Skeletal muscle cell (primary cell): ENCODE measurements at regions not wholly inside any gene's neighbourhood (a gene's known extent, or its start where the extent isn't known, plus 50 kb on each side); places are given as distances from the start of the nearest gene placed in this dataset.
A peak's percentile ranks its signal among the peaks of the same experiment; 100 is the strongest.

Source experiments
- DNase-seq: peaks from one replicate; pipeline ENCODE4 v3.0.0-alpha.2; 2010; ENCODE audit warnings: low read depth
- H3K4me3 ChIP-seq: 2 replicates; pipeline ENCODE4 v1.5.1; 2011; ENCODE audit warnings: low read depth, mild to moderate bottlenecking, control low read depth, low read length, moderate library complexity

- no peak for DNase-seq
Measured at GRCh38 chr3:89971329-89971728, 863.9 kb downstream of the EPHA3 start.

GRCh38 chr3:89973156-89973555, 865.7 kb downstream of the EPHA3 start:
- DNase-seq, result no peak
- no peak overlapping the region for H3K4me3 ChIP-seq

More at GRCh38 chr3:89971329-89971728, 863.9 kb downstream of the EPHA3 start:
- no peak overlapping the region for H3K4me3 ChIP-seq

- no peak for DNase-seq
- H3K4me3 ChIP-seq, result no peak overlapping the region
Measured at GRCh38 chr3:89974903-89975519, 867.6 kb downstream of the EPHA3 start.

GRCh38 chr3:89983449-89983848, 876.0 kb downstream of the EPHA3 start:
- DNase-seq, result no peak
- H3K4me3 ChIP-seq, result no peak overlapping the region

- H3K4me3 ChIP-seq, result no peak overlapping the region
- DNase-seq, result no peak
Measured at GRCh38 chr3:90005281-90005847, 897.9 kb downstream of the EPHA3 start.

GRCh38 chr3:90007778-90008499, 900.5 kb downstream of the EPHA3 start:
- no peak overlapping the region for H3K4me3 ChIP-seq

GRCh38 chr3:90010341-90010740, 902.9 kb downstream of the EPHA3 start:
- DNase-seq, result peak; percentile 91
- H3K4me3 ChIP-seq, result no peak overlapping the region

More at GRCh38 chr3:90007778-90008499, 900.5 kb downstream of the EPHA3 start:
- DNase-seq, result peak; percentile 85

GRCh38 chr3:90011131-90011530, 903.7 kb downstream of the EPHA3 start:
- DNase-seq, result no peak

GRCh38 chr3:90011596-90011995, 904.2 kb downstream of the EPHA3 start:
- H3K4me3 ChIP-seq, result no peak overlapping the region
- no peak for DNase-seq

More at GRCh38 chr3:90011131-90011530, 903.7 kb downstream of the EPHA3 start:
- no peak overlapping the region for H3K4me3 ChIP-seq

- no peak overlapping the region for H3K4me3 ChIP-seq
- DNase-seq, result no peak
Measured at GRCh38 chr3:90011996-90012395, 904.6 kb downstream of the EPHA3 start.

- DNase-seq, result peak; percentile 100
- no peak overlapping the region for H3K4me3 ChIP-seq
Measured at GRCh38 chr3:90015688-90016356, 908.4 kb downstream of the EPHA3 start.

GRCh38 chr3:90016555-90016954, 909.1 kb downstream of the EPHA3 start:
- H3K4me3 ChIP-seq, result no peak overlapping the region
- DNase-seq, result no peak

- DNase-seq, result peak; percentile 41
- no peak overlapping the region for H3K4me3 ChIP-seq
Measured at GRCh38 chr3:90018779-90019178, 911.4 kb downstream of the EPHA3 start.

- no peak overlapping the region for H3K4me3 ChIP-seq
- DNase-seq, result no peak
Measured at GRCh38 chr3:90025019-90025418, 917.6 kb downstream of the EPHA3 start.

- H3K4me3 ChIP-seq, result no peak overlapping the region
- no peak for DNase-seq
Measured at GRCh38 chr3:90026406-90026805, 919.0 kb downstream of the EPHA3 start.

GRCh38 chr3:90031121-90031520, 923.7 kb downstream of the EPHA3 start:
- no peak for DNase-seq
- H3K4me3 ChIP-seq, result no peak overlapping the region

GRCh38 chr3:90032980-90033641, 925.7 kb downstream of the EPHA3 start:
- no peak for DNase-seq
- H3K4me3 ChIP-seq, result no peak overlapping the region

- DNase-seq, result no peak
- H3K4me3 ChIP-seq, result no peak overlapping the region
Measured at GRCh38 chr3:90034038-90034437, 926.6 kb downstream of the EPHA3 start.

- peak; percentile 38 for DNase-seq
- no peak overlapping the region for H3K4me3 ChIP-seq
Measured at GRCh38 chr3:90035643-90036042, 928.2 kb downstream of the EPHA3 start.
